Endothelial cell (in vitro differentiated cells): ENCODE measurements at regions not wholly inside any gene's neighbourhood (a gene's known extent, or its start where the extent isn't known, plus 50 kb on each side); places are given as distances from the start of the nearest gene placed in this dataset.

ENCODE experiments used
- DNase-seq: peaks from one replicate; pipeline ENCODE4 v3.0.0; 2021; ENCODE audit warnings: low spot score
- H3K27ac Mint-ChIP-seq: one replicate; pipeline ENCODE4 v1.8.0; 2021; ENCODE audit warnings: mixed read lengths, inconsistent platforms; ENCODE audit not compliant: unreplicated experiment
- H3K27me3 Mint-ChIP-seq: one replicate; pipeline ENCODE4 v1.8.0; 2021; ENCODE audit warnings: mild to moderate bottlenecking, moderate library complexity, mixed read lengths, inconsistent platforms; ENCODE audit not compliant: unreplicated experiment
- H3K36me3 Mint-ChIP-seq: one replicate; pipeline ENCODE4 v1.8.0; 2021; ENCODE audit warnings: mild to moderate bottlenecking, low read depth, mixed read lengths, inconsistent platforms; ENCODE audit not compliant: unreplicated experiment
- H3K4me1 Mint-ChIP-seq: one replicate; pipeline ENCODE4 v1.8.0; 2021; ENCODE audit warnings: mild to moderate bottlenecking, mixed read lengths, inconsistent platforms; ENCODE audit not compliant: unreplicated experiment
- H3K4me3 Mint-ChIP-seq: one replicate; pipeline ENCODE4 v1.8.0; 2021; ENCODE audit warnings: mild to moderate bottlenecking, mixed read lengths, inconsistent platforms; ENCODE audit not compliant: unreplicated experiment
- H3K9me3 Mint-ChIP-seq: one replicate; pipeline ENCODE4 v1.8.0; 2021; ENCODE audit warnings: mixed read lengths, inconsistent platforms; ENCODE audit not compliant: unreplicated experiment
- CTCF ChIP-seq: fragments of 200-600 bp; sonication (generic); IDR thresholded peaks from one replicate; pipeline ENCODE4 v1.5.0; 2021; ENCODE audit warnings: antibody characterized with exemption; ENCODE audit not compliant: unreplicated experiment

GRCh38 chr7:17588730-17589129 lies 290.3 kb downstream of the AHR start:
- no peak for DNase-seq
- H3K9me3 Mint-ChIP-seq, result no peaks in the 10 kb centered on the region
- H3K4me1 Mint-ChIP-seq, result no peaks in the 10 kb centered on the region
- H3K27ac Mint-ChIP-seq, result no peak overlapping the region
- no peaks in the 10 kb centered on the region for H3K27me3 Mint-ChIP-seq
- no peak for TF ChIP-seq CTCF
- no peak overlapping the region for H3K4me3 Mint-ChIP-seq
- H3K36me3 Mint-ChIP-seq, result no peaks in the 10 kb centered on the region

DNA sequence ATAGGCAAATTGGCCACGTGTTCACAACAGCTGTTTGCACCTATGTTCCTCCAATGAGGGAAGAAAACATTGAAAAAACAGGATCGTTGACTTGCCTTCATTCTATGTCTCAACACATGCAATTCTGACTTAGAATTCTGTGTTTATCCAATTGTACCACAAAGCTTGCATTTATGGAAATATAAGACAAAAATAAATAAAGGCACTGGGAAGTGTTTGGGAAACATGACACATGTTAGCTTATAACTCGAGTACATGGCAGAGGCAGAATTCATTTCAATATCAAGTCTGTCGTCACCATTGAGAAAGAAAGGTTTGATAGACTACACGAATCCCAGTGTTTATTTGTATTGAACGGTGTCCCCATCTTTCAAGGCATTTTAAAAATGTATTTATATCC lies 291.2 kb downstream of the AHR start:
- no peaks in the 10 kb centered on the region for H3K27me3 Mint-ChIP-seq
- no peak overlapping the region for H3K4me3 Mint-ChIP-seq
- H3K36me3 Mint-ChIP-seq, result no peaks in the 10 kb centered on the region
- no peak for DNase-seq
- H3K27ac Mint-ChIP-seq, result no peak overlapping the region
- no peak for TF ChIP-seq CTCF
- no peaks in the 10 kb centered on the region for H3K4me1 Mint-ChIP-seq
- no peaks in the 10 kb centered on the region for H3K9me3 Mint-ChIP-seq

- H3K4me1 Mint-ChIP-seq, result no peaks in the 10 kb centered on the region
- H3K9me3 Mint-ChIP-seq, result no peaks in the 10 kb centered on the region
- no peak for TF ChIP-seq CTCF
- H3K27me3 Mint-ChIP-seq, result no peaks in the 10 kb centered on the region
- no peak overlapping the region for H3K27ac Mint-ChIP-seq
- no peak overlapping the region for H3K4me3 Mint-ChIP-seq
- no peak for DNase-seq
- H3K36me3 Mint-ChIP-seq, result no peaks in the 10 kb centered on the region
These were observed 291.8 kb downstream of the AHR start for GRCh38 chr7:17590221-17590620.

DNA sequence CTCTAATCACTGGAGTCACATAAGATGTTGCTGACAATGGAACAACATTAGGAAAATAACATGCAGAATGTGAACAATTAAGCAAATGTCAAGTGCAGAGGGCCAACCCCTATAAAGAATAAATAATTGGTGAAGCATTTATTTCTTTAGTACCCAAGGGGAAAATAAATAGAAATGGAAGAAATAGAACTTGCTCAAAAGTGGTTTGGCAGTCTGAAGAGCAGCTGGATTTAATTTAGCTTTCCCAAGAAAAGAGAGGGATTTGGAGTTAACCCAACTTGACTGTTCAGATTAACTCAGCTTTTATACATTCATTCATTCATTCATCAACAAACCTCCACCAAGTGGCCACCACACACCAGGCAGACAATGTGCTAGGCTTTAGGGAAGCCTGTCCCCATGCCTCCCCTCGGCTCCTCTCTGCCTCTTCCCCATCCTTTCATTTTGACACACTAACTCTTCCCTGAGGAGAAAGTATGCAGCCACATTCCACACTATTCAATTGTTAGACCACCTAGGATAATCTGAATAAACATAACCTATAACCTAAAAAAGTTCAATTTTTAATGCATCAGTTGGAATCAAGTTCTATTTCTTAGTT lies 295.5 kb downstream of the AHR start:
- H3K4me1 Mint-ChIP-seq, result no peaks in the 10 kb centered on the region
- H3K27ac Mint-ChIP-seq, result no peak overlapping the region
- H3K9me3 Mint-ChIP-seq, result no peaks in the 10 kb centered on the region
- TF ChIP-seq CTCF, result no peak
- H3K4me3 Mint-ChIP-seq, result no peak overlapping the region
- no peaks in the 10 kb centered on the region for H3K36me3 Mint-ChIP-seq
- no peaks in the 10 kb centered on the region for H3K27me3 Mint-ChIP-seq
- DNase-seq, result no peak

DNA sequence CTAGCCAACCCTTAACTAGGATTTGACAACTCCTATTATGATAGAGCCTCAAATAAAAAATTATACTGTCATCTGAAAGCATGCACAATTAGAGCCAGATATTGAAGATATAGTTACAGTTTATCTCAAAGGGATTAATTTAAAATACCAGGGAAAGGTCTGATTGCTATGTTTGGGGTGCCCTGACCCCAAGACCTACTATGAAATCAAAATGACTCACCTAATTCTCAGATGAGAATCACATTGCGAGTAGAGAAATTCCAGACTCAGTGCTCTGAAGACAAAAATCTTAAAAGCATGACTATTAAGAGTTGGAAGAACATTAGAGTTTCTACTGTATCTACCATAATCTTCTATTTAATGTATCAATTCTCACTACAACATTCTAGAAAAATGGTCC lies 297.1 kb downstream of the AHR start:
- no peak for DNase-seq
- Mint-ChIP-seq H3K36me3 (no peaks in the 10 kb centered on the region), H3K9me3 (no peaks in the 10 kb centered on the region), H3K4me3 (no peak overlapping the region), H3K27ac (no peak overlapping the region), H3K27me3 (no peaks in the 10 kb centered on the region), H3K4me1 (no peaks in the 10 kb centered on the region)
- no peak for TF ChIP-seq CTCF
